Right atrium auricular region (tissue), 2 donors: ENCODE measurements at regions not wholly inside any gene's neighbourhood (a gene's known extent, or its start where the extent isn't known, plus 50 kb on each side); places are given as distances from the start of the nearest gene placed in this dataset.
"Not testable (repeated sequence)": the region's sequence is repeated elsewhere in the genome, so short reads cannot be mapped to it uniquely, and the experiment has no call there.

ENCODE experiments used
- DNase-seq: peaks from one replicate; pipeline ENCODE4 v3.0.0-alpha.2; 2019; ENCODE audit warnings: low spot score
- H3K27ac ChIP-seq, 2 donors: fragments of 200-600 bp; sonication (generic); 1 replicate in 1 of 2; 2 replicates in 1 of 2; pipeline ENCODE4 v1.5.1; 2016 to 2019
- H3K27me3 ChIP-seq, 2 donors: fragments of 200-600 bp; sonication (generic); one replicate each; pipeline versions ENCODE4 v1.5.1 to v1.6.0; 2017 to 2019
- H3K36me3 ChIP-seq: fragments of 200-600 bp; sonication (generic); one replicate; pipeline ENCODE4 v1.5.1; 2016
- H3K4me1 ChIP-seq, 2 donors: fragments of 200-600 bp; sonication (generic); one replicate each; pipeline versions ENCODE4 v1.5.1 to v1.6.0; 2017 to 2019
- H3K4me3 ChIP-seq, 2 donors: fragments of 200-600 bp; sonication (generic); 1 replicate in 1 of 2; 2 replicates in 1 of 2; pipeline ENCODE4 v1.5.1; 2017 to 2019; ENCODE audit warnings: mild to moderate bottlenecking in 1 of 2, moderate library complexity in 1 of 2
- H3K9me3 ChIP-seq, 2 donors: fragments of 200-600 bp; sonication (generic); one replicate each; pipeline ENCODE4 v1.5.1; 2019
- TF ChIP-seq, protein P1 (sequence below), 2 donors: fragments of 200-600 bp; sonication (generic); IDR thresholded peaks; one replicate each; pipeline ENCODE4 v1.5.1; 2019; ENCODE audit warnings: antibody characterized with exemption in 2 of 2

DNA sequence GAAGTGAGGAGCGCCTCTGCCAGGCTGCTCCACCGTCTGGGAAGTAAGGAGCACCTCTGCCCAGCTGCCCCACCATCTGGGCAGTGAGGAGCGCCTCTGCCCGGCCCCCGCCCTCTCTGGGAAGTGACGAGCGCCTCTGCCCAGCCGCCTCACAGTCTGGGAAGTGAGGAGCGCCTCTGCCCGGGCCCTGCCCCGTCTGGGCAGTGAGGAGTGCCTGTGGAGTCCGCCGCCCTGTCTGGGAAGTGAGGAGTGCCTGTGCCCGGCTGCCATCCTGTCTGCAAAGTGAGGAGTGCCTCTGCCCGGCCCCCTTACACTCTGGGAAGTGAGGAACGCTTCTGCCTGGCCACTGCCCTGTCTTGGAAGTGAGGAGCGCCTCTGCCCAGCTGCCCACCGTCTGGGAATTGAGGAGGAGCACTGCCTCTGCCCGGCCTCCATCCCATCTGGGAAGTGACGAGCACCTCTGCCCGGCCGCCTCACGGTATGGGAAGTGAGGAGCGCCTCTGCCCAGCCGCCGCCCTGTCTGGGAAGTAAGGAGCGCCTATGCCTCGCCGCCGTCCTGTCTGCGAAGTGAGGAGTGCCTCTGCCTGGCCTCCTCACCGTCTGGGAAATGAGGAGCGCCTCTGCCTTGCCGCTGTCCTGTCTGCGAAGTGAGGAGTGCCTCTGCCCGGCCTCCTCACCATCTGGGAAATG lies 576.2 kb upstream of the C9orf72 start:
- not testable (repeated sequence) for H3K27ac ChIP-seq, H3K4me3 ChIP-seq, H3K4me1 ChIP-seq, H3K36me3 ChIP-seq, H3K27me3 ChIP-seq, H3K9me3 ChIP-seq, DNase-seq

DNA sequence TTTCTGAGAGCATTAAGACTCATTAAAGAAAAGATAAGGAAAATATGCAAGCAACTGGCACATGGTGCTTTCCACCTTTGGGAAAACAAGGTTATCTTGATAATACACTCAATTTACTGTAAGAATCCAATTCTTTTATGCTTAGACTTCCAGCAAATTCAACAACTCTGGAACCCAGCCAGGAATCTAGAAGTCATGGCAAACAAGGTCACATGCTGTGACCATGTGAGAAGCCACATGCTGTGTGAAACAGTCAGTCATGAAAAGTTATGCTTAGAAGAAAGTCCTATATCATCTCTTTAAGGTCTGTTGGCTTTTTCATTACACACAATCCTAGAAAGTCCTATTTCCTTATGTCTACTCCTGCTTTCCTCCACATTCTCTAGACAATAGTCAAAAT lies 581.8 kb upstream of the C9orf72 start:
- Histone ChIP-seq H3K4me1 (no peaks in the 10 kb centered on the region), H3K9me3 (no peaks in the 10 kb centered on the region), H3K27me3 (no peaks in the 10 kb centered on the region), H3K36me3 (no peaks in the 10 kb centered on the region), H3K27ac (no peak overlapping the region), H3K4me3 (no peak overlapping the region)
- TF ChIP-seq, protein P1, sequence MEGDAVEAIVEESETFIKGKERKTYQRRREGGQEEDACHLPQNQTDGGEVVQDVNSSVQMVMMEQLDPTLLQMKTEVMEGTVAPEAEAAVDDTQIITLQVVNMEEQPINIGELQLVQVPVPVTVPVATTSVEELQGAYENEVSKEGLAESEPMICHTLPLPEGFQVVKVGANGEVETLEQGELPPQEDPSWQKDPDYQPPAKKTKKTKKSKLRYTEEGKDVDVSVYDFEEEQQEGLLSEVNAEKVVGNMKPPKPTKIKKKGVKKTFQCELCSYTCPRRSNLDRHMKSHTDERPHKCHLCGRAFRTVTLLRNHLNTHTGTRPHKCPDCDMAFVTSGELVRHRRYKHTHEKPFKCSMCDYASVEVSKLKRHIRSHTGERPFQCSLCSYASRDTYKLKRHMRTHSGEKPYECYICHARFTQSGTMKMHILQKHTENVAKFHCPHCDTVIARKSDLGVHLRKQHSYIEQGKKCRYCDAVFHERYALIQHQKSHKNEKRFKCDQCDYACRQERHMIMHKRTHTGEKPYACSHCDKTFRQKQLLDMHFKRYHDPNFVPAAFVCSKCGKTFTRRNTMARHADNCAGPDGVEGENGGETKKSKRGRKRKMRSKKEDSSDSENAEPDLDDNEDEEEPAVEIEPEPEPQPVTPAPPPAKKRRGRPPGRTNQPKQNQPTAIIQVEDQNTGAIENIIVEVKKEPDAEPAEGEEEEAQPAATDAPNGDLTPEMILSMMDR (IDR thresholded peaks at IDR 0.05): no peak
- DNase-seq: no peak

DNA sequence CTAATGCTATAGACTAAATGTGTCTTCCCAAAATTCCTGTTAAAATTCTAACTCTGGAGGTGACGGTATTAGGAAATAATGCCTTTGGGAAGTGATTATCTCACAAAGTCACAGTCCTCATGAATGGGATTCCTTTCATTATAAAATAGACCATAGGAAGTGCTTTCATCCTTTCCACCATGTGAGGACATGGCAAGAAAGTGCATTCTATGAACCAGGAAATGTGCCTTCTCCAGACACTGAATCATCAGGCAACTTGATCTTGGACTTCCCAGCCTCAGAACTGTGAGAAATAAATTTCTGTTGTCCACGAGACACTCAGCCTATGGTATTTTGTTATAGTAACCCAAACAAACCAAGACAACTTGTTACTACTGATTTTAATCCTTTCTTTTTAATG lies 582.4 kb upstream of the C9orf72 start:
- TF ChIP-seq, protein P1 (IDR thresholded peaks at IDR 0.05): no peak
- Histone ChIP-seq H3K4me1 (no peaks in the 10 kb centered on the region), H3K27ac (no peak overlapping the region), H3K4me3 (no peak overlapping the region), H3K27me3 (no peaks in the 10 kb centered on the region), H3K9me3 (no peaks in the 10 kb centered on the region), H3K36me3 (no peaks in the 10 kb centered on the region)
- DNase-seq: no peak

DNA sequence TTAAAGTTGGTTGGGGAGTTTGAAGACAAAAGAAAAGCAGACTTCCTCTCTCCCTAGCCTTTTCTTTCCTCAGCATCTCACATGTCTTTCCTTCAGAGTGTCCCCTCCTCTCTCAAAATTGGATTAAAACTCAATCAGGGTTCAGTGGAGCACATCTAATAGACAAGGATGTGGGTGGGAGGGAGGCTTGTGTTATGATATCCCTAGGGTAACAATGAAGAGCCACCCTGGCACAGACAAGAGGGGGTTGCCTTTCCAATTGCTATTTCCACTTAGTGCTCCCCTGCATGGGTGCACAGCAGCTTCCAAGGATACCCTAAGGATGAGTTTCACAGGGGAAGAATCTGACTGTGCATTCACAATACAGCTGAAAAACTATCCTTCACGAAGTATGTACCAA lies 585.2 kb upstream of the C9orf72 start:
- Histone ChIP-seq H3K4me3 (no peak overlapping the region), H3K27me3 (no peaks in the 10 kb centered on the region), H3K27ac (no peak overlapping the region), H3K9me3 (no peaks in the 10 kb centered on the region), H3K4me1 (no peaks in the 10 kb centered on the region), H3K36me3 (no peaks in the 10 kb centered on the region)
- no peak for DNase-seq
- TF ChIP-seq, protein P1 (IDR thresholded peaks at IDR 0.05): no peak

DNA sequence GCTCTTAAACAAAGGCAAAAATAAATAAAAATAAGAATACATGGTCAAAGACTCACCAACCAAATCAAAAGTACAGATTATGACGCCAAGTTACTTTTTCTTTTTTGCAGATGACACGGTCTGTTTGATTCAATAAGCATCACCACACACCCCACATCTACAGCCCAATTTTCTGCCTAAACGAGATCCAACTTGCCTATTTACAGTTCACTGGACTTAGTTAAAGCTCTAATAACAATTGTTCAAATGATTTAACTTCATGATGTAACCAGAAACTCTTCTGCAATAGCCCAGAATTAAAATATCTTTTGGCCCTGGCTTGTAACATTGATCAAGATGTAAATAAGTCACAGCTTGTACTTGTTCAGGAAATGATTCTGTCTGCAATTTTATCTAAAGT lies 590.3 kb upstream of the C9orf72 start:
- Histone ChIP-seq H3K27ac (no peak overlapping the region), H3K9me3 (no peaks in the 10 kb centered on the region), H3K27me3 (no peaks in the 10 kb centered on the region), H3K36me3 (no peaks in the 10 kb centered on the region), H3K4me1 (no peaks in the 10 kb centered on the region), H3K4me3 (no peak overlapping the region)
- DNase-seq: no peak
- TF ChIP-seq, protein P1 (IDR thresholded peaks at IDR 0.05): no peak

DNA sequence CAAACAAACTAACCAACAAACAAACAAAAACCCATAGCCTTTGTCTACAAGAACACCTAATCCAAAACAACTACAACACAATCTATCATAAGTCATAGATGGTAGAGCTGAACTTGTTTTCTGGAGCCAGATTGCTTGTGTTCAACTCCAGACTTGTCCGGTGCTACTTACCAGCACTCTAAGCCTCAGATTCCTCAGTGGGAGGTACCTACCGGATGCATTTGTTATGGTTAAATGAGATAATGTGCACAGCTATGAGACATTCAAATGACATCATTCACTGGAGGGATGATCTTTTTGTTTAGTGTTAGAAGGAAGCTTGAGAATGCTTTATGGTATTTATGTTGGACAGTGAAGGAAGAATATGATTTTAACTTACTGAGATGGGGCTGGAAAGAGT lies 592.9 kb upstream of the C9orf72 start:
- TF ChIP-seq, protein P1 (IDR thresholded peaks at IDR 0.05): no peak
- H3K9me3 ChIP-seq: no peaks in the 10 kb centered on the region
- no peak overlapping the region for H3K27ac ChIP-seq
- H3K4me1 ChIP-seq: no peaks in the 10 kb centered on the region
- no peaks in the 10 kb centered on the region for H3K36me3 ChIP-seq
- H3K27me3 ChIP-seq: no peaks in the 10 kb centered on the region
- no peak for DNase-seq
- H3K4me3 ChIP-seq: no peak overlapping the region
